ENCODE measurements at regions not wholly inside any gene's neighbourhood (a gene's known extent, or its start where the extent isn't known, plus 50 kb on each side); places are given as distances from the start of the nearest gene placed in this dataset.

GRCh38 chr15:68000754-68001153, 53.4 kb upstream of the PIAS1 start:
- Histone ChIP-seq H4K20me1 (ENCODE audit: control insufficient read depth, insufficient read depth, insufficient read length) (no peaks in the 10 kb centered on the region), H2BK15ac (ENCODE audit: low read depth, low read length) (no peak overlapping the region), H3K23ac (ENCODE audit: insufficient read length, low read depth, low read length) (no peak overlapping the region), H3K79me1 (ENCODE audit: insufficient read depth, low read depth, low read length, poor library complexity, severe bottlenecking) (no peaks in the 10 kb centered on the region), H4K8ac (replicated peaks; ENCODE audit: insufficient read length, low read depth, low read length) (no peak overlapping the region), H2BK12ac (ENCODE audit: insufficient read length, low read depth, low read length) (no peak overlapping the region), H3K23me2 (ENCODE audit: insufficient read length, low read depth, low read length, poor library complexity, severe bottlenecking) (no peaks in the 10 kb centered on the region), H2AFZ (ENCODE audit: low read length) (no peak overlapping the region), H3K4ac (ENCODE audit: low read depth, low read length) (no peak overlapping the region), H3K9ac (ENCODE audit: extremely low read depth, insufficient read length, low read length) (no peak overlapping the region), H3K14ac (ENCODE audit: insufficient read depth, low read length) (no peak overlapping the region), H3K27me3 (ENCODE audit: insufficient read depth, low read length) (no peaks in the 10 kb centered on the region), H3T11ph (ENCODE audit: low read length) (no peak overlapping the region), H2BK5ac (ENCODE audit: insufficient read length, low read length) (no peak overlapping the region), H3K9me3 (ENCODE audit: control insufficient read depth, low read depth, low read length) (no peaks in the 10 kb centered on the region), H3K56ac (ENCODE audit: insufficient read length, low read depth, low read length) (no peak overlapping the region), H3K79me2 (ENCODE audit: insufficient read depth, low read length) (no peaks in the 10 kb centered on the region), H2BK120ac (ENCODE audit: low read depth, low read length, poor library complexity, severe bottlenecking) (no peak overlapping the region), H4K91ac (ENCODE audit: insufficient read length, low read depth, low read length) (no peak overlapping the region), H3K18ac (ENCODE audit: insufficient read length, low read depth, low read length) (no peak overlapping the region), H4K5ac (ENCODE audit: insufficient read length, low read depth, low read length) (no peak overlapping the region), H3K4me2 (ENCODE audit: insufficient read depth, insufficient read length, low read length) (no peak overlapping the region), H3K4me1 (ENCODE audit: insufficient read depth, low read length) (no peaks in the 10 kb centered on the region), H3K27ac (ENCODE audit: insufficient read length, low read depth, low read length) (no peak overlapping the region), H2AK5ac (ENCODE audit: insufficient read length, low read length) (no peak overlapping the region), H2BK20ac (ENCODE audit: low read depth, low read length, poor library complexity, severe bottlenecking) (no peak overlapping the region)
- Mint-ChIP-seq H3K4me3 (no peak overlapping the region), H3K9me3 (no peaks in the 10 kb centered on the region; a peak in 1 of 5 replicates), H3K27me3 (ENCODE audit: low read depth) (no peaks in the 10 kb centered on the region; the same call in 1 of the 2 replicates), H3K27ac (no peak overlapping the region), H3K36me3 (ENCODE audit: insufficient read depth in 1 of 3, low read depth in 3 of 3) (peaks cover 0 to 9% (median 0%) of the 10 kb centered on the region in 3 experiments; a peak in 4 of 7 replicates), H3K4me1 (peaks cover 10% of the 10 kb centered on the region in 2 experiments)
- TF ChIP-seq CTCF (conservative IDR thresholded peaks at IDR 0.05), result no peak
- DNase-seq, result no peak
